ENCODE measurements at regions not wholly inside any gene's neighbourhood (a gene's known extent, or its start where the extent isn't known, plus 50 kb on each side); places are given as distances from the start of the nearest gene placed in this dataset.

DNA sequence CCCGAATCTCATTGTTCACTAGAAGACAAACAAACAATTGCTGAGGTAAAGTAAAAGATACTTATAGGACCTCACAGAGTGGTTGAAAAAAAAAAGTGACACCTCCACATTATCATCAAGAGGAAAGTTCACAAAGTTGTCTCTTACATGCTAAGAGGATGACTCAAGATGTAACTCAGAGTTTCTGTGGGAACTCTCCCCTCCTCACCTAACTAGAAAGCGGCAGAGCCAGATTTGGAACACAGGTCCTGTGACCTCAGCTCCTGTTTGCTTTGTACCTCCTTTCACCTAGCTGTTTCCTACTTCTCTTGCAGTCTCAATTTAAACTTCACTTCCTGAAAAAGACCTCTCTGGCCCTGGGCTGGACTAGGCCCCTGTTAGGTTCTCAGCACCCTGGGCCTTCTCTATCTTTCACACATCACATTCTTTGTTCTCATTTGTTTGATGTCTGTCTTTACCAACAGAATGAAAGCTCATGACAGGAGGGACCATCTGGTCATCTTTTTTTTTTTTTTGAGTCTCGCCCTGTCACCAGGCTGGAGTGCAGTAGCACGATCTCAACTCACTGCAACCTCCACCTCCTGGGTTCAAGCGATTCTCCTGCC lies 60.8 kb downstream of the CD24 start (continued):
- TF ChIP-seq REST (IDR thresholded peaks at IDR 0.05; ENCODE audit: low read depth, low read length) (no peak), ELF1 (IDR thresholded peaks at IDR 0.05) (no peak), SIN3A (IDR thresholded peaks at IDR 0.05; ENCODE audit: borderline replicate concordance, low read depth, low read length) (no peak), MXI1 (IDR thresholded peaks at IDR 0.05; ENCODE audit: low read depth, low read length) (no peak), EZH2phosphoT487 (IDR thresholded peaks at IDR 0.05; ENCODE audit: borderline replicate concordance, low read depth) (no peak), GATA2 (CRISPR knock-in tag; IDR thresholded peaks at IDR 0.05) (no peak), RFX5 (IDR thresholded peaks at IDR 0.05; ENCODE audit: low read length) (no peak), JUND (IDR thresholded peaks at IDR 0.05) (no peak), FOXJ3 (CRISPR knock-in tag; IDR thresholded peaks at IDR 0.05) (no peak)

GRCh38 chr6:106913111-106913510 lies 61.4 kb downstream of the CD24 start:
- Histone ChIP-seq H3K9ac (no peak overlapping the region), H4K20me1 (ENCODE audit: insufficient read depth) (no peaks in the 10 kb centered on the region), H3K9me2 (no peaks in the 10 kb centered on the region), H3K27me3 (ENCODE audit: insufficient read depth) (no peaks in the 10 kb centered on the region), H3K9me3 (no peaks in the 10 kb centered on the region), H3K4me2 (no peak overlapping the region), H3F3A (replicated peaks; ENCODE audit: insufficient read depth) (no peaks in the 10 kb centered on the region), H3K36me3 (replicated peaks in 1 of 2; ENCODE audit: control insufficient read depth in 1 of 2, insufficient read depth in 2 of 2, low read length in 1 of 2) (no peaks in the 10 kb centered on the region), H3K4me3 (ENCODE audit: low read depth in 2 of 2, low read length in 1 of 2) (no peak overlapping the region), H3K79me2 (ENCODE audit: insufficient read depth) (no peaks in the 10 kb centered on the region), H3K4me1 (ENCODE audit: control insufficient read depth in 1 of 2, insufficient read depth in 2 of 2, low read depth in 1 of 2, low read length in 1 of 2) (peaks cover 0 to under 1% of the 10 kb centered on the region in 2 experiments; a peak in 1 of 4 replicates), H3K27ac (ENCODE audit: low read depth in 2 of 2, low read length in 1 of 2) (no peak overlapping the region), H2AFZ (ENCODE audit: low read depth) (no peak overlapping the region)
- ChIA-PET POLR2A (no interaction called here), CTCF (no interaction called here)
- no peak for DNase-seq
- TF ChIP-seq, protein P1, sequence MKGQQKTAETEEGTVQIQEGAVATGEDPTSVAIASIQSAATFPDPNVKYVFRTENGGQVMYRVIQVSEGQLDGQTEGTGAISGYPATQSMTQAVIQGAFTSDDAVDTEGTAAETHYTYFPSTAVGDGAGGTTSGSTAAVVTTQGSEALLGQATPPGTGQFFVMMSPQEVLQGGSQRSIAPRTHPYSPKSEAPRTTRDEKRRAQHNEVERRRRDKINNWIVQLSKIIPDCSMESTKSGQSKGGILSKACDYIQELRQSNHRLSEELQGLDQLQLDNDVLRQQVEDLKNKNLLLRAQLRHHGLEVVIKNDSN (IDR thresholded peaks at IDR 0.05; ENCODE audit: borderline replicate concordance, low read depth) = no peak
- TF ChIP-seq SIN3A (IDR thresholded peaks at IDR 0.05; ENCODE audit: borderline replicate concordance, low read depth, low read length) = no peak
- no peak for TF ChIP-seq RAD21 (IDR thresholded peaks at IDR 0.05; ENCODE audit: low read length)
- TF ChIP-seq EZH2phosphoT487 (IDR thresholded peaks at IDR 0.05; ENCODE audit: borderline replicate concordance, low read depth) = no peak

- Histone ChIP-seq H3K79me2 (ENCODE audit: insufficient read depth) (no peaks in the 10 kb centered on the region), H3K4me2 (no peak overlapping the region), H3K27me3 (ENCODE audit: insufficient read depth) (no peaks in the 10 kb centered on the region), H3K9ac (no peak overlapping the region), H3F3A (replicated peaks; ENCODE audit: insufficient read depth) (no peaks in the 10 kb centered on the region), H3K9me3 (no peaks in the 10 kb centered on the region), H3K27ac (ENCODE audit: low read depth in 2 of 2, low read length in 1 of 2) (no peak overlapping the region), H3K36me3 (replicated peaks in 1 of 2; ENCODE audit: control insufficient read depth in 1 of 2, insufficient read depth in 2 of 2, low read length in 1 of 2) (no peaks in the 10 kb centered on the region), H3K9me2 (no peaks in the 10 kb centered on the region), H3K4me1 (ENCODE audit: control insufficient read depth in 1 of 2, insufficient read depth in 2 of 2, low read depth in 1 of 2, low read length in 1 of 2) (no peaks in the 10 kb centered on the region; a peak in 1 of 4 replicates), H4K20me1 (ENCODE audit: insufficient read depth) (no peaks in the 10 kb centered on the region), H3K4me3 (ENCODE audit: low read depth in 2 of 2, low read length in 1 of 2) (no peak overlapping the region), H2AFZ (ENCODE audit: low read depth) (no peak overlapping the region)
- ChIA-PET POLR2A (no interaction called here), CTCF (no interaction called here)
- DNase-seq = no peak
- TF ChIP-seq RAD21 (IDR thresholded peaks at IDR 0.05; ENCODE audit: low read length) (no peak), POLR2AphosphoS5 (IDR thresholded peaks at IDR 0.05; ENCODE audit: low read depth, low read length) (no peak), RFX5 (IDR thresholded peaks at IDR 0.05; ENCODE audit: low read length) (no peak), FOSL2 (IDR thresholded peaks at IDR 0.05; ENCODE audit: borderline replicate concordance, low read depth) (no peak), MXI1 (IDR thresholded peaks at IDR 0.05; ENCODE audit: low read depth, low read length) (no peak), ELF1 (IDR thresholded peaks at IDR 0.05) (no peak), NFIC (IDR thresholded peaks at IDR 0.05; ENCODE audit: borderline replicate concordance) (no peak), SMC3 (IDR thresholded peaks at IDR 0.05; ENCODE audit: low read depth, low read length) (no peak), RXRA (IDR thresholded peaks at IDR 0.05; ENCODE audit: borderline replicate concordance, low read depth) (no peak)
- TF ChIP-seq, protein P2, sequence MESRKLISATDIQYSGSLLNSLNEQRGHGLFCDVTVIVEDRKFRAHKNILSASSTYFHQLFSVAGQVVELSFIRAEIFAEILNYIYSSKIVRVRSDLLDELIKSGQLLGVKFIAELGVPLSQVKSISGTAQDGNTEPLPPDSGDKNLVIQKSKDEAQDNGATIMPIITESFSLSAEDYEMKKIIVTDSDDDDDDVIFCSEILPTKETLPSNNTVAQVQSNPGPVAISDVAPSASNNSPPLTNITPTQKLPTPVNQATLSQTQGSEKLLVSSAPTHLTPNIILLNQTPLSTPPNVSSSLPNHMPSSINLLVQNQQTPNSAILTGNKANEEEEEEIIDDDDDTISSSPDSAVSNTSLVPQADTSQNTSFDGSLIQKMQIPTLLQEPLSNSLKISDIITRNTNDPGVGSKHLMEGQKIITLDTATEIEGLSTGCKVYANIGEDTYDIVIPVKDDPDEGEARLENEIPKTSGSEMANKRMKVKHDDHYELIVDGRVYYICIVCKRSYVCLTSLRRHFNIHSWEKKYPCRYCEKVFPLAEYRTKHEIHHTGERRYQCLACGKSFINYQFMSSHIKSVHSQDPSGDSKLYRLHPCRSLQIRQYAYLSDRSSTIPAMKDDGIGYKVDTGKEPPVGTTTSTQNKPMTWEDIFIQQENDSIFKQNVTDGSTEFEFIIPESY (IDR thresholded peaks at IDR 0.05; ENCODE audit: borderline replicate concordance, low read depth) = no peak
- TF ChIP-seq, protein P3, sequence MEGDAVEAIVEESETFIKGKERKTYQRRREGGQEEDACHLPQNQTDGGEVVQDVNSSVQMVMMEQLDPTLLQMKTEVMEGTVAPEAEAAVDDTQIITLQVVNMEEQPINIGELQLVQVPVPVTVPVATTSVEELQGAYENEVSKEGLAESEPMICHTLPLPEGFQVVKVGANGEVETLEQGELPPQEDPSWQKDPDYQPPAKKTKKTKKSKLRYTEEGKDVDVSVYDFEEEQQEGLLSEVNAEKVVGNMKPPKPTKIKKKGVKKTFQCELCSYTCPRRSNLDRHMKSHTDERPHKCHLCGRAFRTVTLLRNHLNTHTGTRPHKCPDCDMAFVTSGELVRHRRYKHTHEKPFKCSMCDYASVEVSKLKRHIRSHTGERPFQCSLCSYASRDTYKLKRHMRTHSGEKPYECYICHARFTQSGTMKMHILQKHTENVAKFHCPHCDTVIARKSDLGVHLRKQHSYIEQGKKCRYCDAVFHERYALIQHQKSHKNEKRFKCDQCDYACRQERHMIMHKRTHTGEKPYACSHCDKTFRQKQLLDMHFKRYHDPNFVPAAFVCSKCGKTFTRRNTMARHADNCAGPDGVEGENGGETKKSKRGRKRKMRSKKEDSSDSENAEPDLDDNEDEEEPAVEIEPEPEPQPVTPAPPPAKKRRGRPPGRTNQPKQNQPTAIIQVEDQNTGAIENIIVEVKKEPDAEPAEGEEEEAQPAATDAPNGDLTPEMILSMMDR (IDR thresholded peaks at IDR 0.05) = no peak
Observed at GRCh38 chr6:106912091-106912490, 62.4 kb downstream of the CD24 start.
